CD4-positive, alpha-beta T cell treated with Interleukin-12 subunit alpha and Interleukin-12 subunit beta, for 1 hour (primary cell): ENCODE measurements at regions not wholly inside any gene's neighbourhood (a gene's known extent, or its start where the extent isn't known, plus 50 kb on each side); places are given as distances from the start of the nearest gene placed in this dataset.
"Not testable (repeated sequence)": the region's sequence is repeated elsewhere in the genome, so short reads cannot be mapped to it uniquely, and the experiment has no call there.

ENCODE experiments used
- DNase-seq: peaks from one replicate; pipeline ENCODE4 v3.0.0-alpha.2; 2020

- no peak for DNase-seq
Measured at GRCh38 chr7:68025369-68025768, 1028.7 kb downstream of the TYW1 start.

GRCh38 chr7:68030530-68030929 lies 1033.9 kb downstream of the TYW1 start:
- DNase-seq = no peak

- no peak for DNase-seq
Measured at GRCh38 chr7:68031180-68031943, 1034.7 kb downstream of the TYW1 start.

GRCh38 chr7:68038621-68039314 lies 1042.1 kb downstream of the TYW1 start:
- DNase-seq = no peak

GRCh38 chr7:68041554-68041953 lies 1044.9 kb downstream of the TYW1 start:
- DNase-seq = no peak

- no peak for DNase-seq
Measured at GRCh38 chr7:68043546-68043945, 1046.9 kb downstream of the TYW1 start.

GRCh38 chr7:68050627-68051026 lies 1054.0 kb downstream of the TYW1 start:
- DNase-seq = no peak

GRCh38 chr7:68058014-68058413 lies 1061.4 kb downstream of the TYW1 start:
- no peak for DNase-seq

GRCh38 chr7:68063171-68063570 lies 1066.5 kb downstream of the TYW1 start:
- no peak for DNase-seq

GRCh38 chr7:68065581-68065980 lies 1068.9 kb downstream of the TYW1 start:
- DNase-seq = no peak

- no peak for DNase-seq
Measured at GRCh38 chr7:68067845-68068244, 1071.2 kb downstream of the TYW1 start.

- no peak for DNase-seq
Measured at GRCh38 chr7:68070992-68071391, 1074.4 kb downstream of the TYW1 start.

- DNase-seq = no peak
Measured at GRCh38 chr7:68073701-68074100, 1077.1 kb downstream of the TYW1 start.

GRCh38 chr7:68074242-68074641 lies 1077.6 kb downstream of the TYW1 start:
- DNase-seq = no peak

- DNase-seq = no peak
Measured at GRCh38 chr7:68078157-68078710, 1081.6 kb downstream of the TYW1 start.

- not testable (repeated sequence) for DNase-seq
Measured at GRCh38 chr7:68082066-68082960, 1085.7 kb downstream of the TYW1 start.

GRCh38 chr7:68082961-68083657 lies 1086.5 kb downstream of the TYW1 start:
- not testable (repeated sequence) for DNase-seq

GRCh38 chr7:68087401-68087800 lies 1090.8 kb downstream of the TYW1 start:
- DNase-seq = no peak

GRCh38 chr7:68088879-68089278 lies 1092.2 kb downstream of the TYW1 start:
- no peak for DNase-seq

- not testable (repeated sequence) for DNase-seq
Measured at GRCh38 chr7:68090256-68090655, 1093.6 kb downstream of the TYW1 start.

- DNase-seq = no peak
Measured at GRCh38 chr7:68103319-68103718, 1106.7 kb downstream of the TYW1 start.

- no peak for DNase-seq
Measured at GRCh38 chr7:68107261-68107660, 1110.6 kb downstream of the TYW1 start.
